HL-60 (cell line): ENCODE measurements at regions not wholly inside any gene's neighbourhood (a gene's known extent, or its start where the extent isn't known, plus 50 kb on each side); places are given as distances from the start of the nearest gene placed in this dataset.

Experiments
- GABPA ChIP-seq: IDR thresholded peaks from 2 replicates; pipeline ENCODE4 v1.6.1; 2012; ENCODE audit warnings: low read depth
- POLR2AphosphoS5 ChIP-seq: IDR thresholded peaks from 2 replicates; pipeline ENCODE4 v1.6.1; 2012; ENCODE audit warnings: low read depth
- REST ChIP-seq: IDR thresholded peaks from 2 replicates; pipeline ENCODE4 v1.6.1; 2012; ENCODE audit warnings: low read depth; ENCODE audit not compliant: insufficient replicate concordance
- SPI1 ChIP-seq: IDR thresholded peaks from 2 replicates; pipeline ENCODE4 v1.6.1; 2012; ENCODE audit warnings: low read depth, mild to moderate bottlenecking, borderline replicate concordance
- TF ChIP-seq, protein P1 (sequence below): IDR thresholded peaks from one replicate; pipeline ENCODE4 v1.5.1; 2011; ENCODE audit warnings: low read length, control low read depth, inconsistent platforms; ENCODE audit not compliant: insufficient read depth

DNA sequence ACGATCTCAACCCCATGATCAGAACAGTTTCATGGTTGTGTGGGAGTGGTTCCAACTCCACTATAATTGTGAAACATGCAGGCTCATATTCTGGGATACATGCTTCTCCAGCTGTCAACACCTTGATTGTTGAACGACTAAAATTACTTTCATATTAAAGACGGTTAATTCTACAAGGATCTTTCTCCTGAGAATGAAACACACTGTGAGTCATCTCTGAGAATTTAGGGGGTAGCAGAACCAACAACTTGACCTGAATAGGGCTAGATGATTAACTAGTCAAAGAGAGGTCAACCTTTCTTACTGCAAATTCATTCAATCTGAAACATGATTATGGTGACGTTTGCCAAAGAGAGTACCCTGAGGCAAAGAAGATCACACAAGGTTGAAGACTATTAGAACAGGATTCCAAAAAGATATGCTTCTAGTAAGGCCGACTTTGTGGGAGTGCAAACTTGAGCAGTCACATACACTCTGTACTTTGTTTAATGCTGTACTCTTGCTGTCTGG lies 175.2 kb upstream of the CITED2 start:
- TF ChIP-seq, protein P1, sequence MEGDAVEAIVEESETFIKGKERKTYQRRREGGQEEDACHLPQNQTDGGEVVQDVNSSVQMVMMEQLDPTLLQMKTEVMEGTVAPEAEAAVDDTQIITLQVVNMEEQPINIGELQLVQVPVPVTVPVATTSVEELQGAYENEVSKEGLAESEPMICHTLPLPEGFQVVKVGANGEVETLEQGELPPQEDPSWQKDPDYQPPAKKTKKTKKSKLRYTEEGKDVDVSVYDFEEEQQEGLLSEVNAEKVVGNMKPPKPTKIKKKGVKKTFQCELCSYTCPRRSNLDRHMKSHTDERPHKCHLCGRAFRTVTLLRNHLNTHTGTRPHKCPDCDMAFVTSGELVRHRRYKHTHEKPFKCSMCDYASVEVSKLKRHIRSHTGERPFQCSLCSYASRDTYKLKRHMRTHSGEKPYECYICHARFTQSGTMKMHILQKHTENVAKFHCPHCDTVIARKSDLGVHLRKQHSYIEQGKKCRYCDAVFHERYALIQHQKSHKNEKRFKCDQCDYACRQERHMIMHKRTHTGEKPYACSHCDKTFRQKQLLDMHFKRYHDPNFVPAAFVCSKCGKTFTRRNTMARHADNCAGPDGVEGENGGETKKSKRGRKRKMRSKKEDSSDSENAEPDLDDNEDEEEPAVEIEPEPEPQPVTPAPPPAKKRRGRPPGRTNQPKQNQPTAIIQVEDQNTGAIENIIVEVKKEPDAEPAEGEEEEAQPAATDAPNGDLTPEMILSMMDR = no peak
- TF ChIP-seq POLR2AphosphoS5 (no peak), REST (no peak), GABPA (no peak), SPI1 (no peak)
